HCT116 (cell line): ENCODE measurements at regions not wholly inside any gene's neighbourhood (a gene's known extent, or its start where the extent isn't known, plus 50 kb on each side); places are given as distances from the start of the nearest gene placed in this dataset.

Source experiments
- ATAC-seq: fragments of 200-7000 bp; cut with Tn5 transposase; 2 replicates; pipeline ENCODE4 v1.9.1; 2020; ENCODE audit warnings: mild to moderate bottlenecking, moderate library complexity
- BruUV-seq: library from RNA; stranded (reverse); fragments of 400-500 nt; replicated peaks from 2 replicates; lab custom pipeline; 2021; lab: Mats Ljungman, UMichigan
- CTCF ChIA-PET: fragments of 300-600 bp; sonication (Branson Sonifier 250); formaldehyde crosslinking; loops from one replicate; lab custom pipeline; 2021; ENCODE audit warnings: antibody characterized with exemption; lab: Charles Lee
- POLR2A ChIA-PET: fragments of 300-600, 350-600 bp; sonication (Branson Sonifier 250); formaldehyde crosslinking; loops from one replicate; lab custom pipeline; 2021; ENCODE audit warnings: antibody characterized with exemption; lab: Charles Lee
- RAD21 ChIA-PET, 2 experiments: fragments of 300-600 bp; sonication (Branson Sonifier 250); formaldehyde crosslinking; loops; one replicate each; lab custom pipeline; 2023; ENCODE audit warnings: low total read pairs in 2 of 2; ENCODE audit not compliant: uncharacterized antibody in 2 of 2, unreplicated experiment in 2 of 2, low non-redundant PET in 1 of 2; lab: Charles Lee
- DNase-seq: peaks from one replicate; pipeline ENCODE4 v3.0.0-alpha.2; 2010; ENCODE audit warnings: low read depth, low spot score
- H2AFZ ChIP-seq: fragments of 200-600 bp; shearing (Covaris generic), sonication (generic); 2 replicates; pipeline ENCODE4 v1.6.1; 2017; ENCODE audit warnings: low read depth, mixed run types, mixed read lengths, antibody characterized with exemption, low read length; ENCODE audit not compliant: poor library complexity, severe bottlenecking
- H3K27ac ChIP-seq: 2 replicates; pipeline ENCODE4 v1.5.1; 2012; ENCODE audit warnings: low read depth, low read length
- H3K27me3 ChIP-seq: fragments of 200-600 bp; sonication (generic); 2 replicates; pipeline ENCODE4 v1.6.1; 2016; ENCODE audit warnings: mixed run types, low read length, mixed read lengths; ENCODE audit not compliant: insufficient read depth
- H3K36me3 ChIP-seq, 2 experiments: fragments of 200-500 bp in 1 of 2; fragments of 200-600 bp in 1 of 2; sonication (Bioruptor generic) in 1 of 2; sonication (generic) in 1 of 2; 2 replicates each; pipeline versions ENCODE4 v1.5.1 to v1.6.1; 2014 to 2016; ENCODE audit warnings: low read length in 2 of 2, inconsistent platforms in 1 of 2, mixed read lengths in 1 of 2, mixed run types in 1 of 2; ENCODE audit not compliant: insufficient read depth in 2 of 2, control insufficient read depth in 1 of 2
- H3K4me1 ChIP-seq, 2 experiments: fragments of 200-600 bp in 1 of 2; sonication (generic) in 1 of 2; 2 replicates each; pipeline versions ENCODE4 v1.5.1 to v1.6.1; 2012 to 2017; ENCODE audit warnings: low read length in 2 of 2, inconsistent platforms in 1 of 2, mild to moderate bottlenecking in 1 of 2, mixed read lengths in 1 of 2, mixed run types in 1 of 2, moderate library complexity in 1 of 2; ENCODE audit not compliant: insufficient read depth in 2 of 2, control insufficient read depth in 1 of 2
- H3K4me2 ChIP-seq: fragments of 200-600 bp; sonication (generic); 2 replicates; pipeline ENCODE4 v1.6.1; 2017; ENCODE audit warnings: mixed run types, low read length, mixed read lengths
- H3K4me3 ChIP-seq, 2 experiments: fragments of 200-600 bp in 1 of 2; sonication (generic) in 1 of 2; replicated peaks in 1 of 2; 2 replicates each; pipeline ENCODE4 v1.5.1; 2011 to 2016; ENCODE audit warnings: low read length in 2 of 2, control low read depth in 1 of 2, low read depth in 1 of 2, mild to moderate bottlenecking in 1 of 2, mixed read lengths in 1 of 2, mixed run types in 1 of 2
- H3K79me2 ChIP-seq: fragments of 200-600 bp; sonication (generic); 2 replicates; pipeline ENCODE4 v1.6.1; 2017; ENCODE audit warnings: mild to moderate bottlenecking, mixed run types, low read length, moderate library complexity, mixed read lengths; ENCODE audit not compliant: insufficient read depth
- H3K9ac ChIP-seq: fragments of 200-600 bp; sonication (generic); 2 replicates; pipeline ENCODE4 v1.6.1; 2016; ENCODE audit warnings: low read length, mixed read lengths
- H3K9me2 ChIP-seq: fragments of 200-600 bp; sonication (generic), shearing (Covaris generic); 2 replicates; pipeline ENCODE4 v1.6.1; 2017; ENCODE audit warnings: mixed run types, mild to moderate bottlenecking, moderate library complexity; ENCODE audit not compliant: insufficient read depth
- H3K9me3 ChIP-seq, 2 experiments: fragments of 200-500 bp in 1 of 2; fragments of 200-600 bp in 1 of 2; sonication (Bioruptor generic) in 1 of 2; sonication (generic) in 1 of 2; 2 replicates each; pipeline ENCODE4 v1.6.1; 2014 to 2017; ENCODE audit warnings: low read length in 2 of 2, mixed read lengths in 2 of 2, inconsistent platforms in 1 of 2, low read depth in 1 of 2, mild to moderate bottlenecking in 1 of 2, mixed run types in 1 of 2, moderate library complexity in 1 of 2; ENCODE audit not compliant: control insufficient read depth in 1 of 2, insufficient read depth in 1 of 2
- H4K20me1 ChIP-seq: fragments of 200-600 bp; sonication (generic), shearing (Covaris generic); 2 replicates; pipeline ENCODE4 v1.6.1; 2017; ENCODE audit warnings: mixed run types, mild to moderate bottlenecking, moderate library complexity; ENCODE audit not compliant: insufficient read depth
- CEBPB ChIP-seq: IDR thresholded peaks from 2 replicates; pipeline ENCODE4 v1.6.1; 2012; ENCODE audit warnings: low read depth
- CTCF ChIP-seq, 3 experiments: fragments of 200-600 bp in 1 of 3; sonication (generic) in 1 of 3; IDR thresholded peaks in 2 of 3; conservative IDR thresholded peaks in 1 of 3; 2 replicates each; pipeline ENCODE4 v1.5.1; 2012 to 2017; ENCODE audit warnings: low read depth in 2 of 3, low read length in 2 of 3, antibody characterized with exemption in 1 of 3, borderline replicate concordance in 1 of 3, control low read depth in 1 of 3, mild to moderate bottlenecking in 1 of 3, mixed read lengths in 1 of 3, mixed run types in 1 of 3, moderate library complexity in 1 of 3; ENCODE audit not compliant: insufficient read depth in 1 of 3
- EZH2 ChIP-seq: fragments of 200-600 bp; sonication (generic); IDR thresholded peaks from 2 replicates; pipeline ENCODE4 v1.6.1; 2017; ENCODE audit warnings: antibody characterized with exemption, mixed run types
- EZH2phosphoT487 ChIP-seq: fragments of 200-600 bp; IDR thresholded peaks from 2 replicates; pipeline ENCODE4 v1.6.1; 2018; ENCODE audit warnings: antibody characterized with exemption, borderline replicate concordance
- FOSL1 ChIP-seq: IDR thresholded peaks from 2 replicates; pipeline ENCODE4 v1.6.1; 2012; ENCODE audit warnings: low read depth
- JUND ChIP-seq: IDR thresholded peaks from 2 replicates; pipeline ENCODE4 v1.6.1; 2012
- POLR2A ChIP-seq: IDR thresholded peaks from 2 replicates; pipeline ENCODE4 v1.7.0; 2011; ENCODE audit warnings: borderline replicate concordance; ENCODE audit not compliant: insufficient read depth, insufficient read length; ENCODE audit errors: extremely low read depth
- POLR2AphosphoS5 ChIP-seq: IDR thresholded peaks from 2 replicates; pipeline ENCODE4 v1.6.1; 2011; ENCODE audit warnings: mild to moderate bottlenecking, low read depth, low read length, moderate library complexity
- RAD21 ChIP-seq: IDR thresholded peaks from 2 replicates; pipeline ENCODE4 v1.6.1; 2012; ENCODE audit warnings: low read depth, mild to moderate bottlenecking
- SP1 ChIP-seq: IDR thresholded peaks from 2 replicates; pipeline ENCODE4 v1.6.1; 2012; ENCODE audit warnings: low read depth
- SRF ChIP-seq: IDR thresholded peaks from 2 replicates; pipeline ENCODE4 v1.6.1; 2012; ENCODE audit warnings: low read depth
- YY1 ChIP-seq: IDR thresholded peaks from 2 replicates; pipeline ENCODE4 v1.6.1; 2011; ENCODE audit warnings: low read length, low read depth, moderate library complexity, mild to moderate bottlenecking; ENCODE audit not compliant: insufficient replicate concordance; ENCODE audit errors: extremely low read depth
- ZNF274 ChIP-seq: fragments of 200-500 bp; sonication (Bioruptor generic); IDR thresholded peaks from 2 replicates; pipeline ENCODE4 v1.6.1; 2014; ENCODE audit warnings: mild to moderate bottlenecking, low read depth, low read length, inconsistent platforms
- intact Hi-C: fragments of 100-400 bp; cut with micrococcal nuclease; formaldehyde crosslinking; loops from 2 replicates; pipeline ENCODE4 v1.10.0; 2022
- TF ChIP-seq, protein P1 (sequence below): IDR thresholded peaks from 2 replicates; pipeline ENCODE4 v1.6.1; 2012; ENCODE audit warnings: low read depth
- TF ChIP-seq, protein P2 (sequence below): IDR thresholded peaks from 2 replicates; pipeline ENCODE4 v1.6.1; 2012
- TF ChIP-seq, protein P3 (sequence below): IDR thresholded peaks from 2 replicates; pipeline ENCODE4 v1.6.1; 2011; ENCODE audit warnings: mild to moderate bottlenecking, low read length, moderate library complexity; ENCODE audit not compliant: insufficient replicate concordance; ENCODE audit errors: extremely low read depth

GRCh38 chr1:72763481-72763880, 481.1 kb upstream of the NEGR1 start (continued):
- TF ChIP-seq, protein P1, sequence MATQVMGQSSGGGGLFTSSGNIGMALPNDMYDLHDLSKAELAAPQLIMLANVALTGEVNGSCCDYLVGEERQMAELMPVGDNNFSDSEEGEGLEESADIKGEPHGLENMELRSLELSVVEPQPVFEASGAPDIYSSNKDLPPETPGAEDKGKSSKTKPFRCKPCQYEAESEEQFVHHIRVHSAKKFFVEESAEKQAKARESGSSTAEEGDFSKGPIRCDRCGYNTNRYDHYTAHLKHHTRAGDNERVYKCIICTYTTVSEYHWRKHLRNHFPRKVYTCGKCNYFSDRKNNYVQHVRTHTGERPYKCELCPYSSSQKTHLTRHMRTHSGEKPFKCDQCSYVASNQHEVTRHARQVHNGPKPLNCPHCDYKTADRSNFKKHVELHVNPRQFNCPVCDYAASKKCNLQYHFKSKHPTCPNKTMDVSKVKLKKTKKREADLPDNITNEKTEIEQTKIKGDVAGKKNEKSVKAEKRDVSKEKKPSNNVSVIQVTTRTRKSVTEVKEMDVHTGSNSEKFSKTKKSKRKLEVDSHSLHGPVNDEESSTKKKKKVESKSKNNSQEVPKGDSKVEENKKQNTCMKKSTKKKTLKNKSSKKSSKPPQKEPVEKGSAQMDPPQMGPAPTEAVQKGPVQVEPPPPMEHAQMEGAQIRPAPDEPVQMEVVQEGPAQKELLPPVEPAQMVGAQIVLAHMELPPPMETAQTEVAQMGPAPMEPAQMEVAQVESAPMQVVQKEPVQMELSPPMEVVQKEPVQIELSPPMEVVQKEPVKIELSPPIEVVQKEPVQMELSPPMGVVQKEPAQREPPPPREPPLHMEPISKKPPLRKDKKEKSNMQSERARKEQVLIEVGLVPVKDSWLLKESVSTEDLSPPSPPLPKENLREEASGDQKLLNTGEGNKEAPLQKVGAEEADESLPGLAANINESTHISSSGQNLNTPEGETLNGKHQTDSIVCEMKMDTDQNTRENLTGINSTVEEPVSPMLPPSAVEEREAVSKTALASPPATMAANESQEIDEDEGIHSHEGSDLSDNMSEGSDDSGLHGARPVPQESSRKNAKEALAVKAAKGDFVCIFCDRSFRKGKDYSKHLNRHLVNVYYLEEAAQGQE: no peak
- no peak for TF ChIP-seq EZH2

GRCh38 chr1:72759486-72759885, 477.1 kb upstream of the NEGR1 start:
- peaks cover 0 to 10% of the 10 kb centered on the region in 2 experiments; a peak in 2 of 4 replicates for H3K9me3 ChIP-seq
- intact Hi-C loops: no loop called here
- H3K4me1 ChIP-seq: no peaks in the 10 kb centered on the region
- H3K9me2 ChIP-seq: no peaks in the 10 kb centered on the region
- H3K79me2 ChIP-seq: no peaks in the 10 kb centered on the region
- H2AFZ ChIP-seq: no peak overlapping the region
- BruUV-seq: no TSS peak
- no peak overlapping the region for H3K4me3 ChIP-seq
- ChIA-PET POLR2A (no interaction called here), RAD21 (no interaction called here), CTCF (no interaction called here)
- no peak overlapping the region for H3K27ac ChIP-seq
- no peak overlapping the region for H3K9ac ChIP-seq
- no peak overlapping the region for H3K4me2 ChIP-seq
- no peak for ATAC-seq
- no peaks in the 10 kb centered on the region for H4K20me1 ChIP-seq
- H3K36me3 ChIP-seq: no peaks in the 10 kb centered on the region
- no peak for DNase-seq
- no peak for TF ChIP-seq FOSL1
- TF ChIP-seq YY1: no peak
- no peak for TF ChIP-seq SP1
- no peak for TF ChIP-seq SRF
- TF ChIP-seq CEBPB: no peak
- no peak for TF ChIP-seq RAD21
- TF ChIP-seq, protein P2, sequence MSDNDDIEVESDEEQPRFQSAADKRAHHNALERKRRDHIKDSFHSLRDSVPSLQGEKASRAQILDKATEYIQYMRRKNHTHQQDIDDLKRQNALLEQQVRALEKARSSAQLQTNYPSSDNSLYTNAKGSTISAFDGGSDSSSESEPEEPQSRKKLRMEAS: no peak
- TF ChIP-seq JUND: no peak
- no peak for TF ChIP-seq POLR2A
- no peak for TF ChIP-seq CTCF (IDR thresholded peaks at IDR 0.05 in 2 of 3, conservative IDR thresholded peaks at IDR 0.05 in 1 of 3; ENCODE audit: borderline replicate concordance in 1 of 3, insufficient read depth in 1 of 3, low read depth in 2 of 3, low read length in 2 of 3)
- no peak for TF ChIP-seq ZNF274
- no peak for TF ChIP-seq EZH2phosphoT487
- TF ChIP-seq, protein P3, sequence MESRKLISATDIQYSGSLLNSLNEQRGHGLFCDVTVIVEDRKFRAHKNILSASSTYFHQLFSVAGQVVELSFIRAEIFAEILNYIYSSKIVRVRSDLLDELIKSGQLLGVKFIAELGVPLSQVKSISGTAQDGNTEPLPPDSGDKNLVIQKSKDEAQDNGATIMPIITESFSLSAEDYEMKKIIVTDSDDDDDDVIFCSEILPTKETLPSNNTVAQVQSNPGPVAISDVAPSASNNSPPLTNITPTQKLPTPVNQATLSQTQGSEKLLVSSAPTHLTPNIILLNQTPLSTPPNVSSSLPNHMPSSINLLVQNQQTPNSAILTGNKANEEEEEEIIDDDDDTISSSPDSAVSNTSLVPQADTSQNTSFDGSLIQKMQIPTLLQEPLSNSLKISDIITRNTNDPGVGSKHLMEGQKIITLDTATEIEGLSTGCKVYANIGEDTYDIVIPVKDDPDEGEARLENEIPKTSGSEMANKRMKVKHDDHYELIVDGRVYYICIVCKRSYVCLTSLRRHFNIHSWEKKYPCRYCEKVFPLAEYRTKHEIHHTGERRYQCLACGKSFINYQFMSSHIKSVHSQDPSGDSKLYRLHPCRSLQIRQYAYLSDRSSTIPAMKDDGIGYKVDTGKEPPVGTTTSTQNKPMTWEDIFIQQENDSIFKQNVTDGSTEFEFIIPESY: no peak
- no peak for TF ChIP-seq POLR2AphosphoS5
- TF ChIP-seq, all 23 proteins: peak for 0
- H3K27me3 ChIP-seq: no peaks in the 10 kb centered on the region
